Activated naive CD8-positive, alpha-beta T cell treated with anti-CD3 and anti-CD28 coated beads, Interleukin-2, amount 50 U/mL, for 24 hours (primary cell): ENCODE measurements at regions not wholly inside any gene's neighbourhood (a gene's known extent, or its start where the extent isn't known, plus 50 kb on each side); places are given as distances from the start of the nearest gene placed in this dataset.
A peak's percentile ranks its signal among the peaks of the same experiment; 100 is the strongest.

Experiments
- ATAC-seq: fragments of 150-1000 bp; cut with Tn5 transposase; one replicate; pipeline ENCODE4 v1.10.0; 2021
- DNase-seq: peaks from one replicate; pipeline ENCODE4 v3.0.0; 2021
- H3K27ac Mint-ChIP-seq: one replicate; pipeline ENCODE4 v1.8.0; 2021; ENCODE audit warnings: mild to moderate bottlenecking, mixed read lengths
- H3K27me3 Mint-ChIP-seq: one replicate; pipeline ENCODE4 v1.8.0; 2021; ENCODE audit warnings: mixed read lengths
- H3K36me3 Mint-ChIP-seq: one replicate; pipeline ENCODE4 v1.8.0; 2021; ENCODE audit warnings: low read depth, mixed read lengths
- H3K4me1 Mint-ChIP-seq: one replicate; pipeline ENCODE4 v1.8.0; 2021; ENCODE audit warnings: mixed read lengths
- H3K4me3 Mint-ChIP-seq: one replicate; pipeline ENCODE4 v1.8.0; 2021; ENCODE audit warnings: mild to moderate bottlenecking, moderate library complexity, mixed read lengths
- H3K9me3 Mint-ChIP-seq: one replicate; pipeline ENCODE4 v1.8.0; 2021; ENCODE audit warnings: mixed read lengths

DNA sequence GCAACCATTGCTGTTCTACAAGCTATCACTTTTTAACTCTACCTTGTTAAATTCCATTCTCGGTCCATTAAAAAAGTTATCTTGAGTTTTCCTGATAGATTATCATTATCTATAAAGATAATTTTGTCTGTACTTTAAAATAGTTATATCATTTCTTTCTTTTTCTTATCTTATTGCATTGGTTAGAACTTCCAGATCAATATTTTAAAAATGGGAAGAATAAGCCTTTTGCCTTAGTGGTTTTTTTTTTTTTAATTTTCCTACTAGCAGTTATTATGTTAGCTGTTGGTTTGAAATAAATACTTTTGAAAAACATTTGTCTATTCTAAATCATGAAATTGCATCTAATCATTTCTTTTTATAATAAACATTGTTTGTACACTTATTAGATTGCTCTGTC, 71.0 kb upstream of the ATF3 start:
- H3K4me3 Mint-ChIP-seq = no peak overlapping the region
- H3K27ac Mint-ChIP-seq = no peak overlapping the region
- H3K4me1 Mint-ChIP-seq = no peaks in the 10 kb centered on the region
- DNase-seq = no peak
- H3K36me3 Mint-ChIP-seq = no peaks in the 10 kb centered on the region
- H3K27me3 Mint-ChIP-seq = peaks cover 17% of the 10 kb centered on the region
- no peak for ATAC-seq
- no peaks in the 10 kb centered on the region for H3K9me3 Mint-ChIP-seq

DNA sequence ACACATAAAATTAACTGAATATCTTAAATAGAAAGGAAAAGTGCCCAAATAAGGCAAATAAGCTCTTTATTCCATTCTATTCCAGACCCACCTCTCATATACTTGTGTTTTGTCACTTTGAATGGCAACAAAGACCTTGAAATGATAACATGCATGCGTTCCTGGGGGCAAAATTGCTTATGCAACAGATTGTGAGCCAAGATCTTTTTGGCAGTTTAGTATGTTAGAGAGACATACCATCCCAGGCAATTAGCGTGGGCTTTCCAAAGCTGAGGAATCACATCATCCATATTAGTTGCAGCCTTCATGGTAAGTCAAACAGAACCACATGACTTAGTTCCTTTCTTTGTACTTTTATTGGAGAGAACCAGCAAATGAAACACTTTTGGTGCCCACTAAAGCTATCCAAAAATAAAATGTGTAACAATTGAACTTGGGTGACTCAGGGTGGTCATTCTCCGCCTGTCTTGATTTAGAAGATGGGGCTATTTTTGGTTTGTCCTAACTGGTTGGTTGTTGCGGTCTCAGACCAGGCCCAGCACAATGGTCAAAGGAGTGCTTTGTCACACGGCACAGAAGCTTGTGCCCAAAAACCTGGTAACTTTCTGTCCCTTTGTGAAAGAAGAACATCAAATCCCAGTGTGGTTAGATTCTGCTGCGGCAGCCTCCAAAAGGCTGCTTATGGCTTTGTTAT, 68.7 kb upstream of the ATF3 start:
- H3K9me3 Mint-ChIP-seq = no peaks in the 10 kb centered on the region

DNA sequence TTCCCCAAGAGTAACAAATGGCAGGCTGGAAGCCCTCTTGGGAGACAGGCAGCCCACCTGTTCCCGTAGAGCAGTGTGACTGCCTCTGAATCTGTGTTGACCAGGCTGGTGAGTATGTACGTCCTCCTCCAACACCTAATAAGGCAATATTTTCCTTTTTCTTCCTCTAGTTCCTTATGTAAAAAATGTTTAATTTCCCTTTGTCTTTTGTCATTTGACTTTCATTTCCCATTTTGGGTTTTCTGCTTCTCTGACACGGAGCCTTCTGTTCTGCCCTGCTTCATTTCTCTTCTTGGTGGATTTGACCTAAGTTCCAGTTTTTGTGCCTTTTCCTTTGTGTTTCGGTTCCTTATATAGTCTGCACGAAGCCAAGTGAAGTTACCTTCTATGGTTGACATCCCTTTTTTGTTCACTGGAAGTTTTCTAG, 65.8 kb upstream of the ATF3 start:
- H3K36me3 Mint-ChIP-seq = no peaks in the 10 kb centered on the region
- H3K4me3 Mint-ChIP-seq = no peak overlapping the region
- peaks cover 2% of the 10 kb centered on the region for H3K27me3 Mint-ChIP-seq
- no peaks in the 10 kb centered on the region for H3K4me1 Mint-ChIP-seq
- no peak overlapping the region for H3K27ac Mint-ChIP-seq
- no peak for ATAC-seq
- no peak for DNase-seq
- H3K9me3 Mint-ChIP-seq = no peaks in the 10 kb centered on the region

More for the DNA sequence above, 68.7 kb upstream of the ATF3 start:
- Mint-ChIP-seq H3K4me3 (no peak overlapping the region), H3K36me3 (no peaks in the 10 kb centered on the region), H3K27me3 (peaks cover 9% of the 10 kb centered on the region), H3K27ac (no peak overlapping the region), H3K4me1 (no peaks in the 10 kb centered on the region)
- DNase-seq (no peak), ATAC-seq (no peak)

DNA sequence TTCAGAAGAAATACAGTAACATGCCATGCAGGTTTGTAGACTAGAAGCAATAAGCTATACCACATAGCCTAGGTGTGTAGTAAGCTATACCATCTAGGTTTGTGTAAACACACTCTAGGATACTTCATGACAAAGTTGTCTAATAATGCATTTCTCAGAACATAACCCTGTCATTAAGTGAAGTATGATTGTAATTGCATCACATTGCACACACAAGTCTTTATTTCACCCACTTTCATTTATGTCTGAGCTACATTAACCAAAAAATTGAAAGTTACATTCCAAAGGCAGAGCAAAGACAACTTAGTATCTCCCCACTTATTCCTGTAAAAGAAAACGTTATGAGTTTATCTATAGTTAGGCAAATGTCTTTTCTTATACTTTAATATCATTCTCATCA, 64.5 kb upstream of the ATF3 start:
- H3K36me3 Mint-ChIP-seq = no peaks in the 10 kb centered on the region
- no peak overlapping the region for H3K27ac Mint-ChIP-seq
- DNase-seq = no peak
- H3K4me1 Mint-ChIP-seq = no peaks in the 10 kb centered on the region
- H3K4me3 Mint-ChIP-seq = no peak overlapping the region
- ATAC-seq = no peak
- peaks cover 5% of the 10 kb centered on the region for H3K27me3 Mint-ChIP-seq
- no peaks in the 10 kb centered on the region for H3K9me3 Mint-ChIP-seq

DNA sequence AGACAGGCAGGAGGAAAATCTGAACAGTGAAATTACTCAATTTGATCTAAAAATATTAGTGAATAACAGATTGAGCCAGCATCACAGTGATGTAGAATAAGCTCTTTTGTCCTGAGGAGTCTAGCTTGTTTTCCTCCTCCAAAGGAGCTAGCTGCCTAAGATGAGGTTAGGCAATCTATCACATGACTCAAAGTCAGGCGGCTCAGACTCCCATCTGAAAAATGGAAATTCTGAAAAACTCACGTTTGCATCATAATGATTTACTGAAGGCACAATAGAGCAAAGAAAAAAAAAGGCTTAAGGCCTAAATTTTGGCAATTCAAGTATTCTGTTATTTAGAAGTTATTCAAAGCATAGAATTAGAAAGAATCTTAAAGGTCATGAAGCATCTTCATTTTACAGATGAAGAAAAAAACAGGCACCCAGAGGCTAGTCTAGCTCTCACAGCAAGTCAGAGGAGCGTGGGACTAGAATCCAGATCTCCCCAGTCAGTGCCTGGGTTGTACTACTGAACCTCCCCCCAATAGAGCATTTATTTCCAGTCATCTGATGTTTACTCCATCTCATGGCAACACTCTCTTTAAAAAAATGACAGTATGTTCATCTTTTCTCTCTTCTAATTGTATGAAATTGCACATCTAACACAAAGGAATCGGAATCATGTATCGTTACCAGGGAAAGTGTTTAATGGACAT, 62.5 kb upstream of the ATF3 start:
- H3K4me3 Mint-ChIP-seq = no peak overlapping the region
- H3K27ac Mint-ChIP-seq = no peak overlapping the region
- no peaks in the 10 kb centered on the region for H3K9me3 Mint-ChIP-seq
- H3K36me3 Mint-ChIP-seq = no peaks in the 10 kb centered on the region
- no peaks in the 10 kb centered on the region for H3K4me1 Mint-ChIP-seq
- ATAC-seq (no peak), DNase-seq (no peak)
- H3K27me3 Mint-ChIP-seq = peaks cover 12% of the 10 kb centered on the region

DNA sequence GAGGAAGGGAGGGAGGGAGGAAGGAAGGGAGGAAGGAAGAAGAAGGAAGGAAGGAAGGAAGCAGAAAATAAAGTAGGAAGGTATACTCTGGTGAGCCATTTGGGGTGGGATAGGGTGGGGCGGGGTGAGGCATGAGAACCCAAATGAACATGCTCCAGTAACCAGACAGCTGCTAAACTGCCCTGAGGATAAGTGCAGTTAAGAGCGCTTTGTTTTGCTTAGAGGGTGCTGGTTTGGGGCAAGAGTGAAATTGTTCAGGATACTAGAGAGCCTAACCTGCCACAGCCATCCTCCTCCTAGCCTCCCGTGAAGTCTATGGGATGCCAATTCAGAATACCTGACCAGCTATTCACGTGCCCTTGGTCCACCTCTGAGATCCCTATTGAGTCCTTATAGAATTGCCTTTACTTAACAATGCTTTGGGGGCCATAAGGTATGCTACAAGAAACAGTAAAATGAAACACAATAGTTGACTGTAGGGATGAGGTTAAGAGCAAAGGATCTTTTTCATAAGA, 59.0 kb upstream of the ATF3 start:
- ATAC-seq = no peak
- peaks cover 15% of the 10 kb centered on the region for H3K27me3 Mint-ChIP-seq
- no peaks in the 10 kb centered on the region for H3K9me3 Mint-ChIP-seq
- no peaks in the 10 kb centered on the region for H3K4me1 Mint-ChIP-seq
- H3K27ac Mint-ChIP-seq = no peak overlapping the region
- no peaks in the 10 kb centered on the region for H3K36me3 Mint-ChIP-seq
- DNase-seq = no peak
- H3K4me3 Mint-ChIP-seq = no peak overlapping the region

DNA sequence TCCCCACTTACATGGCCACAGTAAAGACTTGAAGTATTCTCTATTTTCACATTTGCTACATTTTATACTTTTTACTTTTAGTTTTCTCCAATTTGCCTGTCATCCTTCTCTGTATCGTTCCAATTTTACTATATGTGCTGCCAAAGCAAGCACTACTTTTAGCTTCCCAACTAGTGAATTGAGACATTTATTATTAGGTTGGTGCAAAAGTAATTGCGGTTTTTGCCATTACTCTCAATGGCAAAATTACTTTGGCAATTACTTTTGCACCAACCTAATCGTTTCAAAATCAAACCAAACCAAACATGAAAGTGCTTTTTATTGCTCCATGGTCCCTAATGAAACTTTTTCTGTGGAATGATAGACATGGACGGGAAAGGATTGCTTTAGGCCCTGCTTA, 56.6 kb upstream of the ATF3 start:
- Mint-ChIP-seq H3K27me3 (peaks cover 21% of the 10 kb centered on the region), H3K4me3 (no peak overlapping the region), H3K36me3 (no peaks in the 10 kb centered on the region), H3K27ac (no peak overlapping the region), H3K4me1 (no peaks in the 10 kb centered on the region), H3K9me3 (no peaks in the 10 kb centered on the region)
- no peak for DNase-seq
- ATAC-seq = no peak

DNA sequence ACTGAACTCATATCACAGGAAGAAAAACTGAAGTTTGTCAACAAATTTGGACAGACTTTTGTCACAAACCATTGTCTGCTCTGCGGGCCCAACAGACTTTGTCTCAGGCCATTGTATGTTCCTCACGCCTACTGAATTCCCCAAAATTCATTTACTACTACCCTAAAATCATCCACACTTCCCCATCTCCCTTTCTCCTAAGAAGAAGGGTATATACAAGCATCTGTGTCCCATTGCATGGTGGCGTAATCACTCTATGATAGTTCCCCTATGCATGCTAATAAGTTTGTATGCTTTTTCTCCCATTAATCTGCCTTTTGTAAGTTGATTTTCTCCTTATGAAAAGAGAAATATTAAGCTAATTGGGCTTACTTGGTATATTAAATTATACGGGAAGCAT, 54.9 kb upstream of the ATF3 start:
- peaks cover 4% of the 10 kb centered on the region for H3K4me1 Mint-ChIP-seq
- DNase-seq (no peak), ATAC-seq (no peak)
- peaks cover 3% of the 10 kb centered on the region for H3K36me3 Mint-ChIP-seq
- peaks cover 25% of the 10 kb centered on the region for H3K27me3 Mint-ChIP-seq
- H3K4me3 Mint-ChIP-seq = no peak overlapping the region
- no peak overlapping the region for H3K27ac Mint-ChIP-seq
- no peaks in the 10 kb centered on the region for H3K9me3 Mint-ChIP-seq

DNA sequence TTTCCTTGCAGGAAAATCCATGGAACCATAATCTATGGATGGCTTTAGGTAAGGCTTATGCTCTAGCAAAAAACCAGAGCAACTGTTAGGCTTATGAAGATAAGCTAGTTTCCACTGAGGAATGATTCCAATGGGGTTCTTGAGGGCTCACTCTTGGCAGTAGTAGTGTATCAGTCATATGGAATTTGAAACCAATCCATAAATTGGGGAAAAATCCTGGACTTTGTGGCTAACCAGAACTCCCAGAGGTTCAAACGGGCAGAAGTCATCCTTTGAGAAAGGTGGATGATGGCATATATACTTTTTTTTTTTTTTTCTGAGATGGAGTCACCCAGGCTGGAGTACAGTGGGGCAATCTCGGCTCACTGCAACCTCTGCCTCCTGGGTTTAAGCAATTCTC, 54.2 kb upstream of the ATF3 start:
- Mint-ChIP-seq H3K4me3 (no peak overlapping the region), H3K36me3 (peaks cover 5% of the 10 kb centered on the region), H3K27ac (no peak overlapping the region), H3K9me3 (no peaks in the 10 kb centered on the region), H3K27me3 (peaks cover 23% of the 10 kb centered on the region), H3K4me1 (peaks cover 10% of the 10 kb centered on the region)
- no peak for DNase-seq
- no peak for ATAC-seq

DNA sequence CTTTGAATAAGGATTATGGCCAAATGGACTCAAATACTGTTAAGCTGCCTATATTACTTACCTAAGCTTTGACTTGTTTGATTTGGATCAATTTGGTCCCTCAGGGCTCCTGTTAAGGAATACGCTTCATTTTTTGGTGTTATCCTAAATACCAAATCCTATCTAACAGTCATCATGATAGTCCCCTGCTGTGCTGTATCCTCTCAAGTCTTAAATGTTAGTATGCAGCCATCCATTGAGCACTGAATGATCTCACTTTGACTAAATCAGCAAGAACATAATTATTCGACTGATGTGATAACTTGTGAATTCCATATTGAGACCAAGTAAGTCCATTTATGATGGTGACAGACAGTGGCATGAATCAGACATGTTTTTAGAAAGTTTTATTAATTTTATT, 53.1 kb upstream of the ATF3 start:
- Mint-ChIP-seq H3K4me1 (peaks cover 14% of the 10 kb centered on the region), H3K27me3 (peaks cover 17% of the 10 kb centered on the region), H3K9me3 (no peaks in the 10 kb centered on the region), H3K4me3 (no peak overlapping the region), H3K27ac (no peak overlapping the region), H3K36me3 (peaks cover 5% of the 10 kb centered on the region)
- ATAC-seq (no peak), DNase-seq (no peak)

DNA sequence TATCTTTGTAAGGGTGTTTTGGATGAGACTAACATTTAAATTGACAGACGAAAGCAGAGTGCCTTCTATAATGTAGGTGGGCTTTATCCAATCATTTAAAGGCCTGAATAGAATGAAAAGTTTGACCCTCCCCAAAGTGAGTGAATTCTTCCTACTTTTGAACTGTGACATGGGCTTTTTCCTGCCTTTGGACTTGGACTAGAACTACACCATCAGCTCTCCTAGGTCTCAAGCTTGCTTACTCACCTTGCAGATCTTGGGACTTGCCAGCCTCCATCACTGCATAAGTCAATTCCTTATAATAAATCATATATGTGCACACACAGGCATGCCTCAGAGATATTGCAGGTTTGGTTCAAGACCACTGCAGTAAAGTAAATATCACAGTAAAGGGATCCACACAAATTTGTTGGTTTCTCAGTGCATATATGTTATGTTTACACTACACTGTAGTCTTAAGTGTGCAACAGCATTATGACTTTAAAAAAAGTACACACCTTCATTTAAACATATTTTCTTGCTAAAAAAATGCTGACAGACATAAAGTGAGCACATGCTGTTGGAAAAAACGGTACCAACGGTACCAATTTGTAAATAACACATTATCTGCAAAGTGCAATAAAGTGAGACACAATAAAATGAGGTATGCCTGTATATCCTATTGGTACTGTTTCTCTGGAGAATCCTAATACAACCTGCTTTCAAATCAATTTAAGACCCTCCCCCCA, 51.6 kb upstream of the ATF3 start:
- Mint-ChIP-seq H3K27me3 (peaks cover 11% of the 10 kb centered on the region), H3K4me3 (no peak overlapping the region), H3K36me3 (peaks cover 5% of the 10 kb centered on the region), H3K9me3 (no peaks in the 10 kb centered on the region), H3K4me1 (peaks cover 14% of the 10 kb centered on the region), H3K27ac (no peak overlapping the region)
- ATAC-seq (no peak), DNase-seq (no peak)

DNA sequence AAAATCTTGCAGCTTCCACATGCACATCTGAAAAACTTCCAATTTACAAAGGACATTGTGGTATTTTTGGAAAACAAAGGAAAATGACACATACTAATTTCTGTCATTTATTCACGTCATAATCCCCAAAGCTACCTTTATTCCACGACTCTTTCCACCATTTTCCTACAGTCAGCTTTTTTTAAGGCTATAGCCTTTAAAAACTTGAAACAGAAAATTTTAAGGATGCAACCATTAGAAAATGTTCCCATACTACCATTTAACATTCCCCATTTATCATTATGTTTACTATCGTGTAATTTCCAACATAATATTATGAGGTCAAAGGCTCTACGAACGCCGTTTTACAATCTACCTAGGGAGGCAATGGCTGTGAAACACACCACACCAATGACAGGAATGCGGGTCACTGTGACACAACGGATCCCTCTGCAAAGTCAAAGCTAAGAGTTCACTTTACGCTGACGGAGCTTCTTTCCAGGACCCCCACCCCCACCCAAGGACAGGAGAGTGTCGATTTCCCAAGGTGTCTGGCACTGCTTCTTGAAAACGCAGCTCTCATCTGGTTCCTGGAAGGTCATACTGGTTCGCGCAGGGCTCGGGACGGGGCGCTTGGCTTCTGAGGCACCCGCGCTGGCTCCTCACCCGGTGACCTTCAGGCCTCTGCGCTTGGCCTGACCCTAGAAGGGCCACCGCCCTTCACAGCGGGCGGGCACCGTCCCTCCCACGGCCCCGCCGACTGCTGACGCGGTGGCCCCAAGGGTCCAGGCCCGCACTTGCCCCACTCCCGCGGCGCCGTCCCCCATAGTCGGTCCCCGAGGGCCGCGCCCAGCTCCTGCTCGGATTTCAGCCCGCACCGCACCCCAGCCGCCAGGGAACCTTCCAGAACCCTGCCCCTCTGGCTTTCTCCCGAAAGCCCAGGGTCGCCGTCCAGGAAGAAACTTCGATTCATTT, 50.5 kb upstream of the ATF3 start:
- H3K4me1 Mint-ChIP-seq = peaks cover 14% of the 10 kb centered on the region
- peak overlapping the region; percentile 18 for H3K27ac Mint-ChIP-seq
- DNase-seq = no peak
- peaks cover 11% of the 10 kb centered on the region for H3K27me3 Mint-ChIP-seq
- peaks cover 5% of the 10 kb centered on the region for H3K9me3 Mint-ChIP-seq
- H3K4me3 Mint-ChIP-seq = peak overlapping the region; percentile 68
- peaks cover 5% of the 10 kb centered on the region for H3K36me3 Mint-ChIP-seq
- ATAC-seq = peak; percentile 24

DNA sequence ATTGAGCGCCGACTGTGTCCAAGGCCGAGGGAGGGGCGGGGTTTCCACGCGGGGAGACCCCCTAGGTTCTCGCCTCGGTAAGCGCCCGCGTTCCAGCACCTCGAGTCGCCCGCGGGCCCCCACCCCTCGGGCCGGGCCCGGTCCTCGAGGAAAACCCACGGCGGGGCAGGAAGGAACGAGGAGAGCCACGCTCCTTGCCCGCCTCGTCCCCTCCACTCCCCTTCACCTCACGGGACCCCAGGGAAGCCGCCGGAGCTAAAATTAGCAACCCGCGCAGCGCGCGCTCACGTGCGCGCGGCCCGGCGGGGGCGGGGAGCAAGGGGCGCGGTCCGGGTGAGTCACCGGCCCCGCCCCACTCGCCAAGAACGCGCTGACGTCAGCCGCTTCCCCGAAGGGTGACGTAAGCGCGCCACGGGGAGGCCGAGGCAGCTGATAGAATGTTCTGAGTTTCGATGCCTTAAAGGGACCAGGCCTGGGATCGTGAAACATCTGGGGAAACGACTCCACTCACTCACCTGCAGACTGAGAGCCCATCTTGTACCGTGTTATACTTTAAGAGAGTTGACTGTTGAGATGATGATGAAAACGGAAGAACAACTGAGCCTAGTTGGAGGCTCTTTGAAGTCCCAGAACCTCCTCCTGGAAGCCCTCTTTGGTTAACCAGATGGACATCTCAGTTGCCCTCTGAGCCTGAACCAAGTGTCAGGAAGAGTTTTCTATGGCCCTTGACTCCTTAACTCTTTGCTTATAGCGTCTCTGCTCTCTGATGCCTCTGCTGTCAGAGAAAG, 49.7 kb upstream of the ATF3 start:
- peaks cover 11% of the 10 kb centered on the region for H3K27me3 Mint-ChIP-seq
- H3K4me1 Mint-ChIP-seq = peaks cover 14% of the 10 kb centered on the region
- H3K27ac Mint-ChIP-seq = peak overlapping the region; percentile 96

More for the DNA sequence above, 49.7 kb upstream of the ATF3 start:
- DNase-seq (peak; percentile 91), ATAC-seq (peak; percentile 82)
- H3K9me3 Mint-ChIP-seq = peaks cover 6% of the 10 kb centered on the region
- H3K4me3 Mint-ChIP-seq = peak overlapping the region; percentile 76
- H3K36me3 Mint-ChIP-seq = peaks cover 5% of the 10 kb centered on the region
